WTC11 (cell line): ENCODE measurements at regions not wholly inside any gene's neighbourhood (a gene's known extent, or its start where the extent isn't known, plus 50 kb on each side); places are given as distances from the start of the nearest gene placed in this dataset.

Experiments
- ATAC-seq: fragments of 200-7000 bp; cut with Tn5 transposase; 2 replicates; pipeline ENCODE4 v1.10.0; 2021; ENCODE audit warnings: mild to moderate bottlenecking, moderate library complexity
- CTCF ChIA-PET: fragments of 300-600 bp; sonication (Branson Sonifier 250); formaldehyde crosslinking; loops from one replicate; lab custom pipeline; 2021; ENCODE audit warnings: antibody characterized with exemption; lab: Charles Lee
- POLR2A ChIA-PET: fragments of 350-600 bp; sonication (Branson Sonifier 250); formaldehyde crosslinking; loops from one replicate; lab custom pipeline; 2021; ENCODE audit warnings: antibody characterized with exemption; lab: Charles Lee
- DNase-seq: peaks from one replicate; pipeline ENCODE4 v3.0.0; 2021; ENCODE audit warnings: low spot score
- H3K27ac Mint-ChIP-seq: 2 replicates; pipeline ENCODE4 v1.8.0; 2021; ENCODE audit warnings: mixed read lengths
- H3K27me3 Mint-ChIP-seq: 2 replicates; pipeline ENCODE4 v1.8.0; 2021; ENCODE audit warnings: low read depth, mild to moderate bottlenecking, moderate library complexity, mixed read lengths
- H3K36me3 Mint-ChIP-seq: 2 replicates; pipeline ENCODE4 v1.8.0; 2021; ENCODE audit warnings: mixed read lengths
- H3K4me1 Mint-ChIP-seq: 2 replicates; pipeline ENCODE4 v1.8.0; 2022; ENCODE audit warnings: mixed read lengths
- H3K4me3 Mint-ChIP-seq: 2 replicates; pipeline ENCODE4 v1.8.0; 2021; ENCODE audit warnings: mild to moderate bottlenecking, moderate library complexity, mixed read lengths
- H3K9me3 Mint-ChIP-seq: 2 replicates; pipeline ENCODE4 v1.8.0; 2021; ENCODE audit warnings: mixed read lengths
- ATF1 ChIP-seq: sonication (generic); formaldehyde crosslinking; IDR thresholded peaks from 2 replicates; pipeline ENCODE4 v1.8.1; 2023; ENCODE audit warnings: mild to moderate bottlenecking, moderate library complexity, missing genetic modification reagents
- EMX1 ChIP-seq: fragments of 250-450 bp; sonication (Bioruptor Pico); IDR thresholded peaks from 2 replicates; pipeline ENCODE4 v1.8.0; 2021; ENCODE audit warnings: mild to moderate bottlenecking
- FOXJ3 ChIP-seq: sonication (generic); formaldehyde crosslinking; IDR thresholded peaks from 2 replicates; pipeline ENCODE4 v1.9.0; 2021; ENCODE audit warnings: missing genetic modification reagents, mild to moderate bottlenecking, borderline replicate concordance
- KAT7 ChIP-seq: sonication (generic); formaldehyde crosslinking; IDR thresholded peaks from 2 replicates; pipeline ENCODE4 v1.8.1; 2023; ENCODE audit warnings: missing genetic modification reagents, mild to moderate bottlenecking, borderline replicate concordance
- MYBL2 ChIP-seq: sonication (generic); formaldehyde crosslinking; IDR thresholded peaks from 2 replicates; pipeline ENCODE4 v1.8.1; 2023; ENCODE audit warnings: mild to moderate bottlenecking, moderate library complexity, missing genetic modification reagents
- NR1H2 ChIP-seq: sonication (generic); formaldehyde crosslinking; IDR thresholded peaks from 2 replicates; pipeline ENCODE4 v1.9.0; 2021; ENCODE audit warnings: mild to moderate bottlenecking, moderate library complexity, missing genetic modification reagents
- NR2C2 ChIP-seq: sonication (generic); formaldehyde crosslinking; IDR thresholded peaks from 2 replicates; pipeline ENCODE4 v1.8.0; 2022; ENCODE audit warnings: mild to moderate bottlenecking, missing genetic modification reagents
- RORB ChIP-seq: fragments of 250-450 bp; sonication (Bioruptor Pico); IDR thresholded peaks from 2 replicates; pipeline ENCODE4 v1.9.0; 2021; ENCODE audit warnings: mild to moderate bottlenecking
- SMAD3 ChIP-seq: sonication (generic); formaldehyde crosslinking; IDR thresholded peaks from 2 replicates; pipeline ENCODE4 v1.8.0; 2022; ENCODE audit warnings: missing genetic modification reagents, mild to moderate bottlenecking, borderline replicate concordance
- SMAD4 ChIP-seq: sonication (generic); formaldehyde crosslinking; IDR thresholded peaks from 2 replicates; pipeline ENCODE4 v1.8.0; 2022; ENCODE audit warnings: mild to moderate bottlenecking, missing genetic modification reagents
- SP1 ChIP-seq: sonication (generic); formaldehyde crosslinking; conservative IDR thresholded peaks from 2 replicates; pipeline ENCODE4 v1.8.1; 2022; ENCODE audit warnings: missing genetic modification reagents
- TCF7 ChIP-seq: sonication (generic); formaldehyde crosslinking; IDR thresholded peaks from 2 replicates; pipeline ENCODE4 v1.8.0; 2022; ENCODE audit warnings: mild to moderate bottlenecking, low read depth, missing genetic modification reagents, moderate library complexity
- ZNF263 ChIP-seq: sonication (generic); formaldehyde crosslinking; IDR thresholded peaks from 2 replicates; pipeline ENCODE4 v1.8.1; 2022; ENCODE audit warnings: low read depth, mild to moderate bottlenecking, moderate library complexity, missing genetic modification reagents
- TF ChIP-seq, protein P1 (sequence below): sonication (generic); formaldehyde crosslinking; IDR thresholded peaks from 2 replicates; pipeline ENCODE4 v1.8.0; 2023; ENCODE audit warnings: mild to moderate bottlenecking, missing genetic modification reagents
- TF ChIP-seq, protein P2 (sequence below): sonication (generic); formaldehyde crosslinking; IDR thresholded peaks from 2 replicates; pipeline ENCODE4 v1.8.0; 2022; ENCODE audit warnings: mild to moderate bottlenecking, missing genetic modification reagents
- TF ChIP-seq, protein P3 (sequence below): sonication (generic); formaldehyde crosslinking; IDR thresholded peaks from 2 replicates; pipeline ENCODE4 v1.8.1; 2023; ENCODE audit warnings: mild to moderate bottlenecking, missing genetic modification reagents, moderate library complexity
- TF ChIP-seq, protein P4 (sequence below): sonication (generic); formaldehyde crosslinking; IDR thresholded peaks from 2 replicates; pipeline ENCODE4 v1.8.1; 2022; ENCODE audit warnings: mild to moderate bottlenecking, moderate library complexity, missing genetic modification reagents
- TF ChIP-seq, protein P5 (sequence below): fragments of 250-450 bp; sonication (Bioruptor Pico); IDR thresholded peaks from 2 replicates; pipeline ENCODE4 v2.1.2; 2022; ENCODE audit warnings: mild to moderate bottlenecking, moderate library complexity
- TF ChIP-seq, protein P6 (sequence below): fragments of 250-450 bp; sonication (Bioruptor Pico); IDR thresholded peaks from 2 replicates; pipeline ENCODE4 v1.9.0; 2021; ENCODE audit warnings: mild to moderate bottlenecking, borderline replicate concordance

DNA sequence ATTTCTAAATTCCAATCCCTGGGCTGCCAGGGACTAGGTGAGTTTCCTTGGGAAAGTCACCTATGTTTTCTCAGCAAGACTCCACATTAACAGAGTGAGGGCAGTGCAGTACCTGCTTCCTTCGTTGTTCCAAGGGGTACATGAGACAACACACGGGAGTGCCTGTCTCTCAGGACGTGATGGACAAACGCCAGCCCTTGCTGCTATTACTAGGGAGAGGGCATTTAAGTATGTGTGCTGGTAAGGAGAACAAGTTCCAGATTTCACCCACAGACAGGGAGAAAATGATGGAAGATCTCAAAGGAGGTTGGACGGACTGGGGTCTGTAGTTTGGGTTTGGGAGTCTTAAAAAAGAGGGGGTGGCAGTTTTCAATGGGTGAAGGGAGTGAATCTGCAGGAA, 195.7 kb downstream of the HERPUD2 start:
- POLR2A ChIA-PET: no interaction called here
- TF ChIP-seq NR1H2 (CRISPR knock-in tag) (no peak), SP1 (CRISPR knock-in tag) (no peak), SMAD4 (CRISPR knock-in tag) (no peak), ZNF263 (CRISPR knock-in tag) (no peak), MYBL2 (no peak), NR2C2 (no peak), KAT7 (CRISPR knock-in tag) (no peak), FOXJ3 (CRISPR knock-in tag) (no peak), TCF7 (CRISPR knock-in tag) (no peak)
- TF ChIP-seq, protein P1, sequence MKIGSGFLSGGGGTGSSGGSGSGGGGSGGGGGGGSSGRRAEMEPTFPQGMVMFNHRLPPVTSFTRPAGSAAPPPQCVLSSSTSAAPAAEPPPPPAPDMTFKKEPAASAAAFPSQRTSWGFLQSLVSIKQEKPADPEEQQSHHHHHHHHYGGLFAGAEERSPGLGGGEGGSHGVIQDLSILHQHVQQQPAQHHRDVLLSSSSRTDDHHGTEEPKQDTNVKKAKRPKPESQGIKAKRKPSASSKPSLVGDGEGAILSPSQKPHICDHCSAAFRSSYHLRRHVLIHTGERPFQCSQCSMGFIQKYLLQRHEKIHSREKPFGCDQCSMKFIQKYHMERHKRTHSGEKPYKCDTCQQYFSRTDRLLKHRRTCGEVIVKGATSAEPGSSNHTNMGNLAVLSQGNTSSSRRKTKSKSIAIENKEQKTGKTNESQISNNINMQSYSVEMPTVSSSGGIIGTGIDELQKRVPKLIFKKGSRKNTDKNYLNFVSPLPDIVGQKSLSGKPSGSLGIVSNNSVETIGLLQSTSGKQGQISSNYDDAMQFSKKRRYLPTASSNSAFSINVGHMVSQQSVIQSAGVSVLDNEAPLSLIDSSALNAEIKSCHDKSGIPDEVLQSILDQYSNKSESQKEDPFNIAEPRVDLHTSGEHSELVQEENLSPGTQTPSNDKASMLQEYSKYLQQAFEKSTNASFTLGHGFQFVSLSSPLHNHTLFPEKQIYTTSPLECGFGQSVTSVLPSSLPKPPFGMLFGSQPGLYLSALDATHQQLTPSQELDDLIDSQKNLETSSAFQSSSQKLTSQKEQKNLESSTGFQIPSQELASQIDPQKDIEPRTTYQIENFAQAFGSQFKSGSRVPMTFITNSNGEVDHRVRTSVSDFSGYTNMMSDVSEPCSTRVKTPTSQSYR (CRISPR knock-in tag): no peak
- TF ChIP-seq, protein P2, sequence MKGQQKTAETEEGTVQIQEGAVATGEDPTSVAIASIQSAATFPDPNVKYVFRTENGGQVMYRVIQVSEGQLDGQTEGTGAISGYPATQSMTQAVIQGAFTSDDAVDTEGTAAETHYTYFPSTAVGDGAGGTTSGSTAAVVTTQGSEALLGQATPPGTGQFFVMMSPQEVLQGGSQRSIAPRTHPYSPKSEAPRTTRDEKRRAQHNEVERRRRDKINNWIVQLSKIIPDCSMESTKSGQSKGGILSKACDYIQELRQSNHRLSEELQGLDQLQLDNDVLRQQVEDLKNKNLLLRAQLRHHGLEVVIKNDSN: no peak
- TF ChIP-seq, protein P3, sequence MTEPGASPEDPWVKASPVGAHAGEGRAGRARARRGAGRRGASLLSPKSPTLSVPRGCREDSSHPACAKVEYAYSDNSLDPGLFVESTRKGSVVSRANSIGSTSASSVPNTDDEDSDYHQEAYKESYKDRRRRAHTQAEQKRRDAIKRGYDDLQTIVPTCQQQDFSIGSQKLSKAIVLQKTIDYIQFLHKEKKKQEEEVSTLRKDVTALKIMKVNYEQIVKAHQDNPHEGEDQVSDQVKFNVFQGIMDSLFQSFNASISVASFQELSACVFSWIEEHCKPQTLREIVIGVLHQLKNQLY (CRISPR knock-in tag): no peak
- TF ChIP-seq, protein P4, sequence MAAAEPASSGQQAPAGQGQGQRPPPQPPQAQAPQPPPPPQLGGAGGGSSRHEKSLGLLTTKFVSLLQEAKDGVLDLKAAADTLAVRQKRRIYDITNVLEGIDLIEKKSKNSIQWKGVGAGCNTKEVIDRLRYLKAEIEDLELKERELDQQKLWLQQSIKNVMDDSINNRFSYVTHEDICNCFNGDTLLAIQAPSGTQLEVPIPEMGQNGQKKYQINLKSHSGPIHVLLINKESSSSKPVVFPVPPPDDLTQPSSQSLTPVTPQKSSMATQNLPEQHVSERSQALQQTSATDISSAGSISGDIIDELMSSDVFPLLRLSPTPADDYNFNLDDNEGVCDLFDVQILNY (CRISPR knock-in tag): no peak
- TF ChIP-seq, protein P5, sequence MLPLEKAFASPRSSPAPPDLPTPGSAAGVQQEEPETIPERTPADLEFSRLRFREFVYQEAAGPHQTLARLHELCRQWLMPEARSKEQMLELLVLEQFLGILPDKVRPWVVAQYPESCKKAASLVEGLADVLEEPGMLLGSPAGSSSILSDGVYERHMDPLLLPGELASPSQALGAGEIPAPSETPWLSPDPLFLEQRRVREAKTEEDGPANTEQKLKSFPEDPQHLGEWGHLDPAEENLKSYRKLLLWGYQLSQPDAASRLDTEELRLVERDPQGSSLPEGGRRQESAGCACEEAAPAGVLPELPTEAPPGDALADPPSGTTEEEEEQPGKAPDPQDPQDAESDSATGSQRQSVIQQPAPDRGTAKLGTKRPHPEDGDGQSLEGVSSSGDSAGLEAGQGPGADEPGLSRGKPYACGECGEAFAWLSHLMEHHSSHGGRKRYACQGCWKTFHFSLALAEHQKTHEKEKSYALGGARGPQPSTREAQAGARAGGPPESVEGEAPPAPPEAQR (CRISPR knock-in tag): no peak
- no peak for ATAC-seq

DNA sequence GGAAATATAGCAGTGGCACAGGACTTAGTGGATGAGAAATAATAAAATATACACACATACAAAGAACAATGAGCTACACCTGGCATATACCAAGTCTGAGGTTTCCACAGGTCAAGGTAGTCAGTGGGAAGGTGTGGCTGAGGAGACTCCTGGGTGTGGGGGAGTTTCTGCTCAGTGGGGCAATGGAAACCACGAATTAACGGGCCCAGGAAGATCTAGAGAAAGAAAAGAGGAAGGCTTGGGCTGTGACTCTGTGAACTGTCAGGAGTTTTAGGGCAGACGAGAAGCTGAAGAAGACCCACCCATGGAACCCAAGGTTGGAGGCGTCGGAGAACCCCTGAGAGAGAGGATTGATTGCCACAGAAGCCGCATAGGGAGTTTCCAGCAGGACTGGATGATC, 196.5 kb downstream of the HERPUD2 start:
- no peak for DNase-seq
- H3K36me3 Mint-ChIP-seq: no peaks in the 10 kb centered on the region
- H3K27me3 Mint-ChIP-seq: no peaks in the 10 kb centered on the region; the same call in 1 of the 2 replicates
- no peak overlapping the region for H3K4me3 Mint-ChIP-seq
- no peak for ATAC-seq
- no peak overlapping the region for H3K27ac Mint-ChIP-seq
- peaks cover 11% of the 10 kb centered on the region for H3K4me1 Mint-ChIP-seq
- TF ChIP-seq FOXJ3 (CRISPR knock-in tag) (no peak), EMX1 (no peak), SMAD3 (CRISPR knock-in tag) (no peak), RORB (no peak), ATF1 (CRISPR knock-in tag) (no peak)
- TF ChIP-seq, protein P6, sequence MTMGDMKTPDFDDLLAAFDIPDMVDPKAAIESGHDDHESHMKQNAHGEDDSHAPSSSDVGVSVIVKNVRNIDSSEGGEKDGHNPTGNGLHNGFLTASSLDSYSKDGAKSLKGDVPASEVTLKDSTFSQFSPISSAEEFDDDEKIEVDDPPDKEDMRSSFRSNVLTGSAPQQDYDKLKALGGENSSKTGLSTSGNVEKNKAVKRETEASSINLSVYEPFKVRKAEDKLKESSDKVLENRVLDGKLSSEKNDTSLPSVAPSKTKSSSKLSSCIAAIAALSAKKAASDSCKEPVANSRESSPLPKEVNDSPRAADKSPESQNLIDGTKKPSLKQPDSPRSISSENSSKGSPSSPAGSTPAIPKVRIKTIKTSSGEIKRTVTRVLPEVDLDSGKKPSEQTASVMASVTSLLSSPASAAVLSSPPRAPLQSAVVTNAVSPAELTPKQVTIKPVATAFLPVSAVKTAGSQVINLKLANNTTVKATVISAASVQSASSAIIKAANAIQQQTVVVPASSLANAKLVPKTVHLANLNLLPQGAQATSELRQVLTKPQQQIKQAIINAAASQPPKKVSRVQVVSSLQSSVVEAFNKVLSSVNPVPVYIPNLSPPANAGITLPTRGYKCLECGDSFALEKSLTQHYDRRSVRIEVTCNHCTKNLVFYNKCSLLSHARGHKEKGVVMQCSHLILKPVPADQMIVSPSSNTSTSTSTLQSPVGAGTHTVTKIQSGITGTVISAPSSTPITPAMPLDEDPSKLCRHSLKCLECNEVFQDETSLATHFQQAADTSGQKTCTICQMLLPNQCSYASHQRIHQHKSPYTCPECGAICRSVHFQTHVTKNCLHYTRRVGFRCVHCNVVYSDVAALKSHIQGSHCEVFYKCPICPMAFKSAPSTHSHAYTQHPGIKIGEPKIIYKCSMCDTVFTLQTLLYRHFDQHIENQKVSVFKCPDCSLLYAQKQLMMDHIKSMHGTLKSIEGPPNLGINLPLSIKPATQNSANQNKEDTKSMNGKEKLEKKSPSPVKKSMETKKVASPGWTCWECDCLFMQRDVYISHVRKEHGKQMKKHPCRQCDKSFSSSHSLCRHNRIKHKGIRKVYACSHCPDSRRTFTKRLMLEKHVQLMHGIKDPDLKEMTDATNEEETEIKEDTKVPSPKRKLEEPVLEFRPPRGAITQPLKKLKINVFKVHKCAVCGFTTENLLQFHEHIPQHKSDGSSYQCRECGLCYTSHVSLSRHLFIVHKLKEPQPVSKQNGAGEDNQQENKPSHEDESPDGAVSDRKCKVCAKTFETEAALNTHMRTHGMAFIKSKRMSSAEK (CRISPR knock-in tag): no peak
- CTCF ChIA-PET: no interaction called here
- peaks cover 10% of the 10 kb centered on the region for H3K9me3 Mint-ChIP-seq
- POLR2A ChIA-PET: no interaction called here

More for the DNA sequence above, 195.7 kb downstream of the HERPUD2 start:
- Mint-ChIP-seq H3K27me3 (no peaks in the 10 kb centered on the region), H3K27ac (no peak overlapping the region), H3K36me3 (no peaks in the 10 kb centered on the region), H3K4me1 (peaks cover 19% of the 10 kb centered on the region), H3K4me3 (no peak overlapping the region), H3K9me3 (peaks cover 10% of the 10 kb centered on the region)
- CTCF ChIA-PET: no interaction called here
- DNase-seq: no peak
